ENCODE measurements at regions not wholly inside any gene's neighbourhood (a gene's known extent, or its start where the extent isn't known, plus 50 kb on each side); places are given as distances from the start of the nearest gene placed in this dataset.

- dilution Hi-C loops (cut with HindIII; ENCODE audit: low sequenced_read_pairs, unreplicated experiment): no loop called here
- no peak overlapping the region for H2BK20ac ChIP-seq (ENCODE audit: low read depth, low read length)
- TF ChIP-seq RAD21 (IDR thresholded peaks at IDR 0.05; ENCODE audit: low read length) (no peak), NFE2L2 (IDR thresholded peaks at IDR 0.05; ENCODE audit: low read depth, low read length) (no peak), MXI1 (IDR thresholded peaks at IDR 0.05; ENCODE audit: borderline replicate concordance, low read depth, low read length) (no peak), RFX5 (IDR thresholded peaks at IDR 0.05; ENCODE audit: low read depth, low read length) (no peak), MAZ (IDR thresholded peaks at IDR 0.05; ENCODE audit: borderline replicate concordance, low read depth, low read length) (no peak), CEBPB (IDR thresholded peaks at IDR 0.05; ENCODE audit: low read depth, low read length) (no peak), POLR2A (IDR thresholded peaks at IDR 0.05; ENCODE audit: low read depth, low read length) (no peak), BHLHE40 (IDR thresholded peaks at IDR 0.05; ENCODE audit: low read depth, low read length) (no peak), RCOR1 (IDR thresholded peaks at IDR 0.05; ENCODE audit: insufficient replicate concordance, low read length) (no peak), CTCF (conservative IDR thresholded peaks at IDR 0.05; ENCODE audit: low read depth, low read length) (no peak), CHD1 (IDR thresholded peaks at IDR 0.05; ENCODE audit: low read depth, low read length) (no peak)
- H3K36me3 ChIP-seq (ENCODE audit: control insufficient read depth, insufficient read depth, low read length): no peaks in the 10 kb centered on the region
- H2AK5ac ChIP-seq (ENCODE audit: low read depth, low read length): no peak overlapping the region
- H3K4ac ChIP-seq (ENCODE audit: low read depth, low read length): no peak overlapping the region
- in situ Hi-C loops (cut with MboI; ENCODE audit: low sequenced_read_pairs): no loop called here
- no peak overlapping the region for H2AK9ac ChIP-seq (replicated peaks; ENCODE audit: low read depth, low read length, poor library complexity)
- no peaks in the 10 kb centered on the region for H3K79me1 ChIP-seq (ENCODE audit: low read depth in 1 of 2, low read length in 2 of 2)
- DNase-seq: no peak
- H4K20me1 ChIP-seq (ENCODE audit: insufficient read depth, low read length): no peaks in the 10 kb centered on the region
- H3K4me1 ChIP-seq (ENCODE audit: control insufficient read depth, insufficient read depth, low read length): no peaks in the 10 kb centered on the region
- no peak overlapping the region for H3K18ac ChIP-seq (ENCODE audit: low read depth, low read length)
- H4K8ac ChIP-seq (ENCODE audit: low read depth in 2 of 2, low read length in 2 of 2): no peak overlapping the region
- intact Hi-C loops (cut with micrococcal nuclease): no loop called here
- ChIA-PET POLR2A (ENCODE audit: unreplicated experiment) (no interaction called here), CTCF (no interaction called here)
- no peak overlapping the region for H3K27ac ChIP-seq (ENCODE audit: insufficient read depth, low read length)
- BruUV-seq (replicated peaks): no TSS peak
- 86% methylated on average over 4 of the region's 14 CpGs; no CpG with 5 or more reads in 1 of the 2 experiments for WGBS, 2 experiments (ENCODE audit: extremely low coverage in 2 of 2, insufficient read length in 1 of 2)
- H3K4me2 ChIP-seq (ENCODE audit: low read depth, low read length): no peak overlapping the region
- H4K91ac ChIP-seq (ENCODE audit: insufficient read depth, low read depth, low read length): no peak overlapping the region
- H3K56ac ChIP-seq (ENCODE audit: extremely low read depth, insufficient read depth, low read length): no peak overlapping the region
- no peaks in the 10 kb centered on the region for H3K27me3 ChIP-seq (ENCODE audit: control insufficient read depth, insufficient read depth, low read length)
- H2BK5ac ChIP-seq (ENCODE audit: low read depth, low read length, poor library complexity, severe bottlenecking): no peak overlapping the region
- no peak overlapping the region for H2BK120ac ChIP-seq (ENCODE audit: low read depth, low read length)
- H4K5ac ChIP-seq (ENCODE audit: low read depth, low read length): no peak overlapping the region
- H3K4me3 ChIP-seq (ENCODE audit: insufficient read depth, low read depth, low read length): no peak overlapping the region
- no peaks in the 10 kb centered on the region for H3K9me3 ChIP-seq (ENCODE audit: control insufficient read depth, insufficient read depth, low read length)
- H2BK15ac ChIP-seq (ENCODE audit: low read depth, low read length): no peak overlapping the region
- no peak overlapping the region for H2AFZ ChIP-seq (replicated peaks; ENCODE audit: low read length, poor library complexity)
- no peak for ATAC-seq (ENCODE audit: low read depth)
- H3K14ac ChIP-seq (replicated peaks; ENCODE audit: low read depth, low read length): no peak overlapping the region
- H3K9me1 ChIP-seq (ENCODE audit: insufficient read depth, low read length): no peaks in the 10 kb centered on the region
- H3K9ac ChIP-seq (ENCODE audit: low read depth, low read length): no peak overlapping the region
- H3K23ac ChIP-seq (ENCODE audit: low read depth, low read length): no peak overlapping the region
Observed at GRCh38 chr21:26626187-26626586, 53.1 kb upstream of the CYYR1 start.
